T-helper 2 cell treated with Interferon-gamma antibody and Interleukin-4, amounts not matched to agents 5 μg/mL and 100 μg/mL, for 36 hours (primary cell): ENCODE measurements at regions not wholly inside any gene's neighbourhood (a gene's known extent, or its start where the extent isn't known, plus 50 kb on each side); places are given as distances from the start of the nearest gene placed in this dataset.
"Not testable (repeated sequence)": the region's sequence is repeated elsewhere in the genome, so short reads cannot be mapped to it uniquely, and the experiment has no call there.

Experiments
- DNase-seq: peaks from one replicate; pipeline ENCODE4 v3.0.0; 2021; ENCODE audit warnings: low spot score
- H3K27ac Mint-ChIP-seq: one replicate; pipeline ENCODE4 v1.8.0; 2021; ENCODE audit warnings: mild to moderate bottlenecking, mixed read lengths
- H3K27me3 Mint-ChIP-seq: one replicate; pipeline ENCODE4 v1.8.0; 2021; ENCODE audit warnings: low read depth, mixed read lengths
- H3K36me3 Mint-ChIP-seq: one replicate; pipeline ENCODE4 v1.8.0; 2021; ENCODE audit warnings: low read depth, mixed read lengths
- H3K4me1 Mint-ChIP-seq: one replicate; pipeline ENCODE4 v1.8.0; 2021; ENCODE audit warnings: low read depth, mixed read lengths
- H3K4me3 Mint-ChIP-seq: one replicate; pipeline ENCODE4 v1.8.0; 2022; ENCODE audit warnings: mild to moderate bottlenecking, moderate library complexity, mixed read lengths
- H3K9me3 Mint-ChIP-seq: one replicate; pipeline ENCODE4 v1.8.0; 2021; ENCODE audit warnings: mixed read lengths

- H3K27ac Mint-ChIP-seq = no peak overlapping the region
- no peak overlapping the region for H3K4me3 Mint-ChIP-seq
- H3K4me1 Mint-ChIP-seq = peaks cover 18% of the 10 kb centered on the region
- peaks cover 14% of the 10 kb centered on the region for H3K36me3 Mint-ChIP-seq
- peaks cover 27% of the 10 kb centered on the region for H3K9me3 Mint-ChIP-seq
- no peak for DNase-seq
- no peaks in the 10 kb centered on the region for H3K27me3 Mint-ChIP-seq
These were observed 66.6 kb downstream of the TNFAIP3 start for GRCh38 chr6:137933696-137934095.

- peaks cover 31% of the 10 kb centered on the region for H3K9me3 Mint-ChIP-seq
- H3K4me3 Mint-ChIP-seq = no peak overlapping the region
- DNase-seq = no peak
- H3K27me3 Mint-ChIP-seq = no peaks in the 10 kb centered on the region
- peaks cover 26% of the 10 kb centered on the region for H3K4me1 Mint-ChIP-seq
- H3K36me3 Mint-ChIP-seq = peaks cover 21% of the 10 kb centered on the region
- H3K27ac Mint-ChIP-seq = no peak overlapping the region
These were observed 69.7 kb downstream of the TNFAIP3 start for GRCh38 chr6:137936798-137937197.

GRCh38 chr6:137937834-137938233 lies 70.8 kb downstream of the TNFAIP3 start:
- H3K27me3 Mint-ChIP-seq = no peaks in the 10 kb centered on the region
- H3K27ac Mint-ChIP-seq = no peak overlapping the region

GRCh38 chr6:137938770-137939379 lies 71.8 kb downstream of the TNFAIP3 start:
- H3K9me3 Mint-ChIP-seq = peaks cover 31% of the 10 kb centered on the region
- no peak for DNase-seq
- H3K27ac Mint-ChIP-seq = no peak overlapping the region
- no peak overlapping the region for H3K4me3 Mint-ChIP-seq
- H3K27me3 Mint-ChIP-seq = no peaks in the 10 kb centered on the region
- peaks cover 26% of the 10 kb centered on the region for H3K4me1 Mint-ChIP-seq
- H3K36me3 Mint-ChIP-seq = peaks cover 21% of the 10 kb centered on the region

More at GRCh38 chr6:137937834-137938233, 70.8 kb downstream of the TNFAIP3 start:
- Mint-ChIP-seq H3K9me3 (peaks cover 31% of the 10 kb centered on the region), H3K36me3 (peaks cover 21% of the 10 kb centered on the region), H3K4me3 (no peak overlapping the region), H3K4me1 (peaks cover 30% of the 10 kb centered on the region)
- no peak for DNase-seq

- no peak for DNase-seq
- no peaks in the 10 kb centered on the region for H3K27me3 Mint-ChIP-seq
- peaks cover 17% of the 10 kb centered on the region for H3K36me3 Mint-ChIP-seq
- no peak overlapping the region for H3K4me3 Mint-ChIP-seq
- H3K9me3 Mint-ChIP-seq = peaks cover 19% of the 10 kb centered on the region
- peaks cover 31% of the 10 kb centered on the region for H3K4me1 Mint-ChIP-seq
- no peak overlapping the region for H3K27ac Mint-ChIP-seq
These were observed 74.9 kb downstream of the TNFAIP3 start for GRCh38 chr6:137941995-137942394.

GRCh38 chr6:137942736-137943135 lies 75.7 kb downstream of the TNFAIP3 start:
- H3K36me3 Mint-ChIP-seq = peaks cover 16% of the 10 kb centered on the region
- H3K9me3 Mint-ChIP-seq = peaks cover 14% of the 10 kb centered on the region
- H3K27ac Mint-ChIP-seq = no peak overlapping the region
- no peak overlapping the region for H3K4me3 Mint-ChIP-seq
- H3K4me1 Mint-ChIP-seq = peaks cover 31% of the 10 kb centered on the region
- no peak for DNase-seq
- no peaks in the 10 kb centered on the region for H3K27me3 Mint-ChIP-seq

GRCh38 chr6:137944381-137944780 lies 77.3 kb downstream of the TNFAIP3 start:
- not testable (repeated sequence) for H3K9me3 Mint-ChIP-seq, H3K36me3 Mint-ChIP-seq

GRCh38 chr6:137944793-137945498 lies 77.9 kb downstream of the TNFAIP3 start:
- DNase-seq = no peak
- no peak overlapping the region for H3K4me3 Mint-ChIP-seq

More at GRCh38 chr6:137944381-137944780, 77.3 kb downstream of the TNFAIP3 start:
- Mint-ChIP-seq H3K4me1 (peaks cover 26% of the 10 kb centered on the region), H3K27ac (peak overlapping the region; percentile 11)
- H3K4me3 Mint-ChIP-seq, H3K27me3 Mint-ChIP-seq, DNase-seq: not testable (repeated sequence)

GRCh38 chr6:137949686-137950390 lies 82.8 kb downstream of the TNFAIP3 start:
- peak overlapping the region; percentile 80 for H3K27ac Mint-ChIP-seq
- peaks cover 5% of the 10 kb centered on the region for H3K27me3 Mint-ChIP-seq
- no peaks in the 10 kb centered on the region for H3K36me3 Mint-ChIP-seq
- H3K9me3 Mint-ChIP-seq = peaks cover 3% of the 10 kb centered on the region
- H3K4me1 Mint-ChIP-seq = peaks cover 15% of the 10 kb centered on the region
- H3K4me3 Mint-ChIP-seq = peak overlapping the region; percentile 46
- DNase-seq = no peak

More at GRCh38 chr6:137944793-137945498, 77.9 kb downstream of the TNFAIP3 start:
- H3K27me3 Mint-ChIP-seq = no peaks in the 10 kb centered on the region
- H3K27ac Mint-ChIP-seq = peak overlapping the region; percentile 11
- H3K4me1 Mint-ChIP-seq = peaks cover 28% of the 10 kb centered on the region
- peaks cover under 1% of the 10 kb centered on the region for H3K36me3 Mint-ChIP-seq
- no peaks in the 10 kb centered on the region for H3K9me3 Mint-ChIP-seq

GRCh38 chr6:137950581-137950980 lies 83.5 kb downstream of the TNFAIP3 start:
- Mint-ChIP-seq H3K27ac (no peak overlapping the region), H3K4me3 (no peak overlapping the region), H3K36me3 (no peaks in the 10 kb centered on the region), H3K4me1 (peaks cover 12% of the 10 kb centered on the region), H3K9me3 (peaks cover 3% of the 10 kb centered on the region), H3K27me3 (peaks cover 5% of the 10 kb centered on the region)
- DNase-seq = no peak

- no peak overlapping the region for H3K27ac Mint-ChIP-seq
- H3K4me1 Mint-ChIP-seq = peaks cover 12% of the 10 kb centered on the region
- peaks cover 5% of the 10 kb centered on the region for H3K27me3 Mint-ChIP-seq
- no peak for DNase-seq
- H3K9me3 Mint-ChIP-seq = peaks cover 3% of the 10 kb centered on the region
- no peak overlapping the region for H3K4me3 Mint-ChIP-seq
- H3K36me3 Mint-ChIP-seq = no peaks in the 10 kb centered on the region
These were observed 84.1 kb downstream of the TNFAIP3 start for GRCh38 chr6:137951064-137951597.

- H3K4me1 Mint-ChIP-seq = peaks cover 12% of the 10 kb centered on the region
- no peaks in the 10 kb centered on the region for H3K36me3 Mint-ChIP-seq
- no peak for DNase-seq
- H3K27me3 Mint-ChIP-seq = peaks cover 5% of the 10 kb centered on the region
- H3K9me3 Mint-ChIP-seq = peaks cover 3% of the 10 kb centered on the region
- H3K4me3 Mint-ChIP-seq = no peak overlapping the region
- H3K27ac Mint-ChIP-seq = no peak overlapping the region
These were observed 85.2 kb downstream of the TNFAIP3 start for GRCh38 chr6:137952247-137952646.

- Mint-ChIP-seq H3K4me3 (no peak overlapping the region), H3K27ac (no peak overlapping the region), H3K36me3 (peaks cover 7% of the 10 kb centered on the region), H3K4me1 (peaks cover 23% of the 10 kb centered on the region), H3K27me3 (peaks cover 5% of the 10 kb centered on the region), H3K9me3 (peaks cover 6% of the 10 kb centered on the region)
- no peak for DNase-seq
These were observed 86.7 kb downstream of the TNFAIP3 start for GRCh38 chr6:137953761-137954160.

- H3K4me3 Mint-ChIP-seq = no peak overlapping the region
- no peak for DNase-seq
- no peak overlapping the region for H3K27ac Mint-ChIP-seq
- H3K27me3 Mint-ChIP-seq = peaks cover 5% of the 10 kb centered on the region
- H3K4me1 Mint-ChIP-seq = peaks cover 26% of the 10 kb centered on the region
- peaks cover 9% of the 10 kb centered on the region for H3K36me3 Mint-ChIP-seq
- H3K9me3 Mint-ChIP-seq = peaks cover 9% of the 10 kb centered on the region
These were observed 87.2 kb downstream of the TNFAIP3 start for GRCh38 chr6:137954253-137954652.
